ENCODE measurements at regions not wholly inside any gene's neighbourhood (a gene's known extent, or its start where the extent isn't known, plus 50 kb on each side); places are given as distances from the start of the nearest gene placed in this dataset.

- no peaks in the 10 kb centered on the region for H3K36me3 ChIP-seq (ENCODE audit: control insufficient read depth, low read depth, low read length)
- H3K4me1 ChIP-seq (ENCODE audit: control insufficient read depth, low read depth, low read length) = peaks cover 2% of the 10 kb centered on the region
- no peak overlapping the region for H3K27ac ChIP-seq (ENCODE audit: low read length)
- H3K27me3 ChIP-seq (ENCODE audit: control insufficient read depth, insufficient read depth, low read length) = no peaks in the 10 kb centered on the region
- H3K9ac ChIP-seq (ENCODE audit: low read length) = no peak overlapping the region
- no peak overlapping the region for H3K4me3 ChIP-seq (ENCODE audit: low read length)
- H3K9me3 ChIP-seq (ENCODE audit: control insufficient read depth, low read depth, low read length) = no peaks in the 10 kb centered on the region
These were observed 116.0 kb upstream of the SOX9 start for GRCh38 chr17:72004611-72005331.

- Histone ChIP-seq H3K9ac (ENCODE audit: low read length) (no peak overlapping the region), H3K4me3 (ENCODE audit: low read length) (no peak overlapping the region), H3K4me1 (ENCODE audit: control insufficient read depth, low read depth, low read length) (no peaks in the 10 kb centered on the region), H3K27ac (ENCODE audit: low read length) (no peak overlapping the region), H3K27me3 (ENCODE audit: control insufficient read depth, insufficient read depth, low read length) (no peaks in the 10 kb centered on the region), H3K9me3 (ENCODE audit: control insufficient read depth, low read depth, low read length) (no peaks in the 10 kb centered on the region), H3K36me3 (ENCODE audit: control insufficient read depth, low read depth, low read length) (no peaks in the 10 kb centered on the region)
These were observed 115.3 kb upstream of the SOX9 start for GRCh38 chr17:72005332-72006163.

DNA sequence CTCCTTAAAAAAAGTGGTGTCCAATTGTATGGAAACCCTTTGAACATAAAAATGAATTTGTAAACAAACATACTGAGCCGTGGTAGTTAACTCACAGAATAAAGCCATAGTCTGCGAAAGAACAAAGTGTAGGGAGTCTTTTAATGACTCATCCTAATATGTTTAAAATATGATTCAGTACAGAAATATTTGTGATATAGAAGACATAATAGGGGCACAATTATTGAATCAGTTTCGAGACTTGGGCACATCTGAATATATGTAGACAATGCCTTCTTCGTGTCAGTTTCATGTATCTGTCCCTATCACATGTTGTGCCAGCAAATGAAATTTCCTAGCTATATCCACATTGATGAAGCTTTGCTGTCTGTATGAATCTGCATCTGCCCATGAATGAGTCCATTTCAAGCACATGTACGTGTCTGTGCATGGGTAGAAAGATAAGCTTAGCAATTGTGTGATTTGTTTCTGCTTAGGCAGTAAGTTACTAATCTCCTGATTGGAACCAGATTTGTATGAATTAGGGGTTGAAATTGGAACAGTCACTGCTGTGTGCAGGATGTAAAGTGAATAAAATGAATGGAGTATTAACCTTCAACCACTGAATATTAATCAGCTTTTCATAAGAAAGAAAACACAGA is 112.5 kb upstream of the SOX9 start:
- Histone ChIP-seq H3K36me3 (ENCODE audit: control insufficient read depth, low read depth, low read length) (no peaks in the 10 kb centered on the region), H3K4me1 (ENCODE audit: control insufficient read depth, low read depth, low read length) (no peaks in the 10 kb centered on the region), H3K27ac (ENCODE audit: low read length) (no peak overlapping the region), H3K9me3 (ENCODE audit: control insufficient read depth, low read depth, low read length) (no peaks in the 10 kb centered on the region), H3K9ac (ENCODE audit: low read length) (no peak overlapping the region), H3K4me3 (ENCODE audit: low read length) (no peak overlapping the region), H3K27me3 (ENCODE audit: control insufficient read depth, insufficient read depth, low read length) (no peaks in the 10 kb centered on the region)

DNA sequence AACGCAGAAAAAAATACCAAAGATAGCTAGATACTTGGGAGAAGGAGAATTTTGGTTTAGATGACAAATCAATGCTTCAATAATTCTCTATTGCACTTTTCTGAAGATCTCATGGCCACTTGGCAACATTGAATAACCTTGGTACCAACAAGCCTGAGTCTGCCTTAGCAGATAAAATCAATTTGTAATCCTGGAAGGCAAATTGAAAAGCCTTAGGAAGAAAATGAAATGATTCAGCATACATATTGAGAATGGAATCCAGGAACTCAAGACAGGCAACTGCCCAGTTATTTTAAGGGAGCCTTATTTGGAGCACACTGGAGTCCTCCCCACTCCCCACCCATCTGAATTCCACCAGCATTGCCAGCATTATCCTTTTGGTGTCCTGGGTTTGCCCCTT is 109.3 kb upstream of the SOX9 start:
- no peaks in the 10 kb centered on the region for H3K9me3 ChIP-seq (ENCODE audit: control insufficient read depth, low read depth, low read length)
- H3K4me1 ChIP-seq (ENCODE audit: control insufficient read depth, low read depth, low read length) = no peaks in the 10 kb centered on the region

GRCh38 chr17:72021417-72022041 is 99.3 kb upstream of the SOX9 start:
- Histone ChIP-seq H3K27me3 (ENCODE audit: control insufficient read depth, insufficient read depth, low read length) (no peaks in the 10 kb centered on the region), H3K4me1 (ENCODE audit: control insufficient read depth, low read depth, low read length) (peaks cover 4% of the 10 kb centered on the region), H3K4me3 (ENCODE audit: low read length) (no peak overlapping the region), H3K9ac (ENCODE audit: low read length) (no peak overlapping the region), H3K9me3 (ENCODE audit: control insufficient read depth, low read depth, low read length) (no peaks in the 10 kb centered on the region), H3K36me3 (ENCODE audit: control insufficient read depth, low read depth, low read length) (no peaks in the 10 kb centered on the region), H3K27ac (ENCODE audit: low read length) (no peak overlapping the region)

More for the DNA sequence above, 109.3 kb upstream of the SOX9 start:
- H3K4me3 ChIP-seq (ENCODE audit: low read length) = no peak overlapping the region
- no peak overlapping the region for H3K27ac ChIP-seq (ENCODE audit: low read length)
- no peaks in the 10 kb centered on the region for H3K27me3 ChIP-seq (ENCODE audit: control insufficient read depth, insufficient read depth, low read length)
- H3K36me3 ChIP-seq (ENCODE audit: control insufficient read depth, low read depth, low read length) = no peaks in the 10 kb centered on the region
- no peak overlapping the region for H3K9ac ChIP-seq (ENCODE audit: low read length)

DNA sequence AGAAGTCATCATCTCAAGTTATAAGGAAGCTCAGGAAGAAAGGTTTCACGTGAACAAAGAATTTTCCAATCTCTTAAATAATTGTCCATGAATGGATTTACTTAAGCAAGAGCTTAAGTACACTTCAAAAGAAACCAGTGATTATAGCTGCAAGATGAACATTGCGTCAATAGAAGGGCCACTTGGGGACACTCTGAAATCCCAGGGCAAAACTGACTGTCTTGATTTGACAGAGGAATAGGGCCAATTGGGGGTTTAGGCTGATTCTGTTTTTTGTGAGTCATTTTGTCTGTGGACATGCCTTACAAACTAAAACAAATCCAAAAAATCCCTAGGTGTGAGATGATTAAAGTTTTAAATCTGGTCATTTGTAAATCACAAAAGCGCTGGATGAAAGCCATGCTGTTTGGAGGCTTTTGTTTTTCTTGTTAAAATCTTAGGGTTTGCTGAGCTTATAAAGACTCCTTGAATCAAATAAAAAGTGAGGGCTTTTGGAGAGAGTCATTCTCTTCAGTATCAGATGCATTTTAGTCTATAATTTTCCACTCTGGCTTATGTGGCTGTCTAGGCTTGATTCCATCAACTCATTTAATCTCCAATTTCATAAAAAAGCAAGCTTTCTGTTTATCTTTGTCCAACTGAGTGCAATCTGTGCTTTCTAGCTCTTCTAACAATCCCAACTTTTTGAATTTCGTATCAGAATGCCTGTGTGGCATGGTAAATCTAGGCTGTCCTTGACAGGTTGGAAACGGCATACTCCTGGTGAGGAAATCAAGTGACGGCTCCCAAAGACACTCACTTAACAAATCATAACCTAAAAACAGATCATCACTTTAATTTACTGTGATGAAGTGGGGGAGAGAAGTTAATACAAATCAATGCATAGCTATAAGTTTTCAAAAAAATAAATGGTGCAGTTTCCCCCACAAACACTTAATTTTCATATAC is 98.2 kb upstream of the SOX9 start:
- H3K36me3 ChIP-seq (ENCODE audit: control insufficient read depth, low read depth, low read length) = no peaks in the 10 kb centered on the region
- no peaks in the 10 kb centered on the region for H3K9me3 ChIP-seq (ENCODE audit: control insufficient read depth, low read depth, low read length)
- H3K4me1 ChIP-seq (ENCODE audit: control insufficient read depth, low read depth, low read length) = peaks cover 11% of the 10 kb centered on the region
- H3K27ac ChIP-seq (ENCODE audit: low read length) = no peak overlapping the region
- no peak overlapping the region for H3K4me3 ChIP-seq (ENCODE audit: low read length)
- no peak overlapping the region for H3K9ac ChIP-seq (ENCODE audit: low read length)
- H3K27me3 ChIP-seq (ENCODE audit: control insufficient read depth, insufficient read depth, low read length) = no peaks in the 10 kb centered on the region

DNA sequence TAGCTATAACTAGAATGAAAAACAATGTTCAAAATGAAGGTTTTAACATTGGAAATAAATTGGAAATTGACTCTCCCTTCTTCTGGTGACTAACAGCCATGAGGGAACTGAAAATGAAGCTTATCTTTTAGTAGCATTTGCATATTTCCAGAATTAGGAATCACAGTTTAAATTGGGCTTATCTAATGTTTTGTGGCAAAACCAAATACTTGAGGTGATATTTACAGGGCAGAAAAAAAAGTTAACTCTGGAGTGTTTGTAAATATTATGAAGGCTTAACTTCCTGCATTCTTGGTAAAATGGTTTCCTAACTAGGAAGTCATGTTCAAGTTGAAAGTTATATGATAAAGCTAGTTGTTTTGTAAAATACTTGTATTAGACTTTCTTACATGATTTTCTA is 96.4 kb upstream of the SOX9 start:
- peaks cover 17% of the 10 kb centered on the region for H3K4me1 ChIP-seq (ENCODE audit: control insufficient read depth, low read depth, low read length)
- no peaks in the 10 kb centered on the region for H3K36me3 ChIP-seq (ENCODE audit: control insufficient read depth, low read depth, low read length)
- H3K4me3 ChIP-seq (ENCODE audit: low read length) = no peak overlapping the region
- H3K9ac ChIP-seq (ENCODE audit: low read length) = no peak overlapping the region
- no peak overlapping the region for H3K27ac ChIP-seq (ENCODE audit: low read length)
- no peaks in the 10 kb centered on the region for H3K9me3 ChIP-seq (ENCODE audit: control insufficient read depth, low read depth, low read length)
- peaks cover 11% of the 10 kb centered on the region for H3K27me3 ChIP-seq (ENCODE audit: control insufficient read depth, insufficient read depth, low read length)

- H3K36me3 ChIP-seq (ENCODE audit: control insufficient read depth, low read depth, low read length) = no peaks in the 10 kb centered on the region
- H3K27ac ChIP-seq (ENCODE audit: low read length) = no peak overlapping the region
- no peaks in the 10 kb centered on the region for H3K9me3 ChIP-seq (ENCODE audit: control insufficient read depth, low read depth, low read length)
- peaks cover 23% of the 10 kb centered on the region for H3K4me1 ChIP-seq (ENCODE audit: control insufficient read depth, low read depth, low read length)
- no peak overlapping the region for H3K9ac ChIP-seq (ENCODE audit: low read length)
- no peak overlapping the region for H3K4me3 ChIP-seq (ENCODE audit: low read length)
- H3K27me3 ChIP-seq (ENCODE audit: control insufficient read depth, insufficient read depth, low read length) = peaks cover 11% of the 10 kb centered on the region
These were observed 95.7 kb upstream of the SOX9 start for GRCh38 chr17:72025113-72025512.

- H3K36me3 ChIP-seq (ENCODE audit: control insufficient read depth, low read depth, low read length) = no peaks in the 10 kb centered on the region
- peaks cover 40% of the 10 kb centered on the region for H3K4me1 ChIP-seq (ENCODE audit: control insufficient read depth, low read depth, low read length)
- peaks cover 17% of the 10 kb centered on the region for H3K27me3 ChIP-seq (ENCODE audit: control insufficient read depth, insufficient read depth, low read length)
- H3K4me3 ChIP-seq (ENCODE audit: low read length) = peak overlapping the region; percentile 51
- no peaks in the 10 kb centered on the region for H3K9me3 ChIP-seq (ENCODE audit: control insufficient read depth, low read depth, low read length)
- peak overlapping the region; percentile 5 for H3K27ac ChIP-seq (ENCODE audit: low read length)
- peak overlapping the region; percentile 29 for H3K9ac ChIP-seq (ENCODE audit: low read length)
These were observed 90.5 kb upstream of the SOX9 start for GRCh38 chr17:72030067-72030899.

- peaks cover 40% of the 10 kb centered on the region for H3K4me1 ChIP-seq (ENCODE audit: control insufficient read depth, low read depth, low read length)
- H3K27ac ChIP-seq (ENCODE audit: low read length) = no peak overlapping the region
- H3K36me3 ChIP-seq (ENCODE audit: control insufficient read depth, low read depth, low read length) = no peaks in the 10 kb centered on the region
- H3K4me3 ChIP-seq (ENCODE audit: low read length) = peak overlapping the region; percentile 51
- no peak overlapping the region for H3K9ac ChIP-seq (ENCODE audit: low read length)
- peaks cover 17% of the 10 kb centered on the region for H3K27me3 ChIP-seq (ENCODE audit: control insufficient read depth, insufficient read depth, low read length)
- H3K9me3 ChIP-seq (ENCODE audit: control insufficient read depth, low read depth, low read length) = no peaks in the 10 kb centered on the region
These were observed 89.5 kb upstream of the SOX9 start for GRCh38 chr17:72031219-72031884.

All from iPS-18a (cell line).